ENCODE measurements at regions not wholly inside any gene's neighbourhood (a gene's known extent, or its start where the extent isn't known, plus 50 kb on each side); places are given as distances from the start of the nearest gene placed in this dataset.

GRCh38 chr2:57674025-57674424 lies 372.6 kb upstream of the VRK2 start:
- no peaks in the 10 kb centered on the region for H3K79me2 ChIP-seq (ENCODE audit: insufficient read depth, low read length)
- H2BK12ac ChIP-seq (ENCODE audit: insufficient read length, low read depth, low read length): no peak overlapping the region
- H4K5ac ChIP-seq (ENCODE audit: insufficient read length, low read depth, low read length): no peak overlapping the region
- Mint-ChIP-seq H3K27me3 (ENCODE audit: low read depth) (no peaks in the 10 kb centered on the region), H3K27ac (no peak overlapping the region), H3K9me3 (no peaks in the 10 kb centered on the region), H3K36me3 (ENCODE audit: insufficient read depth in 1 of 3, low read depth in 3 of 3) (no peaks in the 10 kb centered on the region), H3K4me3 (no peak overlapping the region), H3K4me1 (peaks cover 0 to 3% of the 10 kb centered on the region in 2 experiments; a peak in 1 of 4 replicates)
- H3K79me1 ChIP-seq (ENCODE audit: insufficient read depth, low read depth, low read length, poor library complexity, severe bottlenecking): no peaks in the 10 kb centered on the region
- no peak overlapping the region for H4K8ac ChIP-seq (replicated peaks; ENCODE audit: insufficient read length, low read depth, low read length)
- H2AK5ac ChIP-seq (ENCODE audit: insufficient read length, low read length): no peak overlapping the region
- no peak overlapping the region for H4K91ac ChIP-seq (ENCODE audit: insufficient read length, low read depth, low read length)
- H3K56ac ChIP-seq (ENCODE audit: insufficient read length, low read depth, low read length): no peak overlapping the region
- H3K4me1 ChIP-seq (ENCODE audit: insufficient read depth, low read length): no peaks in the 10 kb centered on the region
- no peak overlapping the region for H3K4ac ChIP-seq (ENCODE audit: low read depth, low read length)
- no peak overlapping the region for H2BK15ac ChIP-seq (ENCODE audit: low read depth, low read length)
- H3K4me2 ChIP-seq (ENCODE audit: insufficient read depth, insufficient read length, low read length): no peak overlapping the region
- TF ChIP-seq, protein P1, sequence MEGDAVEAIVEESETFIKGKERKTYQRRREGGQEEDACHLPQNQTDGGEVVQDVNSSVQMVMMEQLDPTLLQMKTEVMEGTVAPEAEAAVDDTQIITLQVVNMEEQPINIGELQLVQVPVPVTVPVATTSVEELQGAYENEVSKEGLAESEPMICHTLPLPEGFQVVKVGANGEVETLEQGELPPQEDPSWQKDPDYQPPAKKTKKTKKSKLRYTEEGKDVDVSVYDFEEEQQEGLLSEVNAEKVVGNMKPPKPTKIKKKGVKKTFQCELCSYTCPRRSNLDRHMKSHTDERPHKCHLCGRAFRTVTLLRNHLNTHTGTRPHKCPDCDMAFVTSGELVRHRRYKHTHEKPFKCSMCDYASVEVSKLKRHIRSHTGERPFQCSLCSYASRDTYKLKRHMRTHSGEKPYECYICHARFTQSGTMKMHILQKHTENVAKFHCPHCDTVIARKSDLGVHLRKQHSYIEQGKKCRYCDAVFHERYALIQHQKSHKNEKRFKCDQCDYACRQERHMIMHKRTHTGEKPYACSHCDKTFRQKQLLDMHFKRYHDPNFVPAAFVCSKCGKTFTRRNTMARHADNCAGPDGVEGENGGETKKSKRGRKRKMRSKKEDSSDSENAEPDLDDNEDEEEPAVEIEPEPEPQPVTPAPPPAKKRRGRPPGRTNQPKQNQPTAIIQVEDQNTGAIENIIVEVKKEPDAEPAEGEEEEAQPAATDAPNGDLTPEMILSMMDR (conservative IDR thresholded peaks at IDR 0.05): no peak
- no peak overlapping the region for H3K18ac ChIP-seq (ENCODE audit: insufficient read length, low read depth, low read length)
- H3K14ac ChIP-seq (ENCODE audit: insufficient read depth, low read length): no peak overlapping the region
- no peaks in the 10 kb centered on the region for H3K27me3 ChIP-seq (ENCODE audit: insufficient read depth, low read length)
- H3K27ac ChIP-seq (ENCODE audit: insufficient read length, low read depth, low read length): no peak overlapping the region
- no peaks in the 10 kb centered on the region for H3K9me3 ChIP-seq (ENCODE audit: control insufficient read depth, low read depth, low read length)
- H3K23me2 ChIP-seq (ENCODE audit: insufficient read length, low read depth, low read length, poor library complexity, severe bottlenecking): no peaks in the 10 kb centered on the region
- H4K20me1 ChIP-seq (ENCODE audit: control insufficient read depth, insufficient read depth, insufficient read length): no peaks in the 10 kb centered on the region
- H3K23ac ChIP-seq (ENCODE audit: insufficient read length, low read depth, low read length): no peak overlapping the region
- no peak overlapping the region for H2BK5ac ChIP-seq (ENCODE audit: insufficient read length, low read length)
- H2BK20ac ChIP-seq (ENCODE audit: low read depth, low read length, poor library complexity, severe bottlenecking): no peak overlapping the region
- no peak overlapping the region for H2BK120ac ChIP-seq (ENCODE audit: low read depth, low read length, poor library complexity, severe bottlenecking)
- H2AFZ ChIP-seq (ENCODE audit: low read length): no peak overlapping the region
- no peak for DNase-seq
- no CpG with 5 or more reads among the region's 2 CpGs for WGBS (ENCODE audit: extremely low coverage, insufficient read length, low lambda C conversion rate)
- H3T11ph ChIP-seq (ENCODE audit: low read length): no peak overlapping the region
- no peak overlapping the region for H3K9ac ChIP-seq (ENCODE audit: extremely low read depth, insufficient read length, low read length)

Measured in H9 (cell line).